Activated T-cell treated with anti-CD3 and anti-CD28 coated beads, Interleukin-2, amount 50 U/mL, for 24 hours (primary cell): ENCODE measurements at regions not wholly inside any gene's neighbourhood (a gene's known extent, or its start where the extent isn't known, plus 50 kb on each side); places are given as distances from the start of the nearest gene placed in this dataset.

Experiments used
- DNase-seq: peaks from one replicate; pipeline ENCODE4 v3.0.0-alpha.2; 2020
- H3K27ac Mint-ChIP-seq: 2 replicates; pipeline ENCODE4 v1.8.0; 2020; ENCODE audit warnings: mild to moderate bottlenecking, mixed read lengths
- H3K27me3 Mint-ChIP-seq: 2 replicates; pipeline ENCODE4 v1.8.0; 2020; ENCODE audit warnings: mixed read lengths
- H3K36me3 Mint-ChIP-seq: 2 replicates; pipeline ENCODE4 v1.8.0; 2020; ENCODE audit warnings: low read depth, mixed read lengths
- H3K4me1 Mint-ChIP-seq: 2 replicates; pipeline ENCODE4 v1.8.0; 2020; ENCODE audit warnings: low read depth, mixed read lengths
- H3K4me3 Mint-ChIP-seq: 2 replicates; pipeline ENCODE4 v1.8.0; 2020; ENCODE audit warnings: mild to moderate bottlenecking, moderate library complexity, mixed read lengths
- H3K9me3 Mint-ChIP-seq: 2 replicates; pipeline ENCODE4 v1.8.0; 2020; ENCODE audit warnings: mixed read lengths

- Mint-ChIP-seq H3K4me1 (no peaks in the 10 kb centered on the region), H3K36me3 (no peaks in the 10 kb centered on the region), H3K9me3 (peaks cover 8% of the 10 kb centered on the region), H3K27ac (no peak overlapping the region), H3K4me3 (no peak overlapping the region), H3K27me3 (no peaks in the 10 kb centered on the region)
- no peak for DNase-seq
Observed at GRCh38 chr13:58542530-58542929, 911.0 kb downstream of the PCDH17 start.

GRCh38 chr13:58547419-58547818 lies 915.9 kb downstream of the PCDH17 start:
- H3K27ac Mint-ChIP-seq = no peak overlapping the region
- no peaks in the 10 kb centered on the region for H3K27me3 Mint-ChIP-seq
- H3K9me3 Mint-ChIP-seq = no peaks in the 10 kb centered on the region
- no peak for DNase-seq
- no peak overlapping the region for H3K4me3 Mint-ChIP-seq
- H3K4me1 Mint-ChIP-seq = no peaks in the 10 kb centered on the region
- no peaks in the 10 kb centered on the region for H3K36me3 Mint-ChIP-seq

- no peak overlapping the region for H3K4me3 Mint-ChIP-seq
- H3K27ac Mint-ChIP-seq = no peak overlapping the region
- H3K9me3 Mint-ChIP-seq = peaks cover 3% of the 10 kb centered on the region
- H3K4me1 Mint-ChIP-seq = no peaks in the 10 kb centered on the region
- no peaks in the 10 kb centered on the region for H3K36me3 Mint-ChIP-seq
- no peaks in the 10 kb centered on the region for H3K27me3 Mint-ChIP-seq
- no peak for DNase-seq
Observed at GRCh38 chr13:58566176-58566575, 934.6 kb downstream of the PCDH17 start.

GRCh38 chr13:58573743-58574142 lies 942.2 kb downstream of the PCDH17 start:
- no peak overlapping the region for H3K27ac Mint-ChIP-seq
- peaks cover 18% of the 10 kb centered on the region for H3K9me3 Mint-ChIP-seq
- H3K4me1 Mint-ChIP-seq = no peaks in the 10 kb centered on the region
- H3K36me3 Mint-ChIP-seq = no peaks in the 10 kb centered on the region
- no peaks in the 10 kb centered on the region for H3K27me3 Mint-ChIP-seq
- no peak overlapping the region for H3K4me3 Mint-ChIP-seq
- DNase-seq = no peak

GRCh38 chr13:58574791-58575190 lies 943.2 kb downstream of the PCDH17 start:
- Mint-ChIP-seq H3K27me3 (no peaks in the 10 kb centered on the region), H3K9me3 (peaks cover 21% of the 10 kb centered on the region), H3K36me3 (no peaks in the 10 kb centered on the region), H3K4me3 (no peak overlapping the region), H3K4me1 (no peaks in the 10 kb centered on the region), H3K27ac (no peak overlapping the region)
- no peak for DNase-seq

- H3K27me3 Mint-ChIP-seq = no peaks in the 10 kb centered on the region
- DNase-seq = no peak
- no peak overlapping the region for H3K4me3 Mint-ChIP-seq
- no peak overlapping the region for H3K27ac Mint-ChIP-seq
- H3K9me3 Mint-ChIP-seq = peaks cover 21% of the 10 kb centered on the region
- no peaks in the 10 kb centered on the region for H3K36me3 Mint-ChIP-seq
- no peaks in the 10 kb centered on the region for H3K4me1 Mint-ChIP-seq
Observed at GRCh38 chr13:58579468-58579867, 947.9 kb downstream of the PCDH17 start.

- DNase-seq = no peak
- H3K36me3 Mint-ChIP-seq = no peaks in the 10 kb centered on the region
- peaks cover 6% of the 10 kb centered on the region for H3K9me3 Mint-ChIP-seq
- H3K4me3 Mint-ChIP-seq = no peak overlapping the region
- no peaks in the 10 kb centered on the region for H3K27me3 Mint-ChIP-seq
- no peaks in the 10 kb centered on the region for H3K4me1 Mint-ChIP-seq
- no peak overlapping the region for H3K27ac Mint-ChIP-seq
Observed at GRCh38 chr13:58583966-58584365, 952.4 kb downstream of the PCDH17 start.

- Mint-ChIP-seq H3K27ac (no peak overlapping the region), H3K4me1 (no peaks in the 10 kb centered on the region), H3K36me3 (no peaks in the 10 kb centered on the region), H3K9me3 (peaks cover 5% of the 10 kb centered on the region), H3K27me3 (no peaks in the 10 kb centered on the region), H3K4me3 (no peak overlapping the region)
- no peak for DNase-seq
Observed at GRCh38 chr13:58584610-58585009, 953.1 kb downstream of the PCDH17 start.

GRCh38 chr13:58587183-58587582 lies 955.6 kb downstream of the PCDH17 start:
- no peaks in the 10 kb centered on the region for H3K36me3 Mint-ChIP-seq
- no peak overlapping the region for H3K27ac Mint-ChIP-seq
- no peak overlapping the region for H3K4me3 Mint-ChIP-seq
- no peaks in the 10 kb centered on the region for H3K4me1 Mint-ChIP-seq
- DNase-seq = no peak
- peaks cover 7% of the 10 kb centered on the region for H3K9me3 Mint-ChIP-seq
- no peaks in the 10 kb centered on the region for H3K27me3 Mint-ChIP-seq

- no peak for DNase-seq
- no peak overlapping the region for H3K4me3 Mint-ChIP-seq
- no peaks in the 10 kb centered on the region for H3K4me1 Mint-ChIP-seq
- H3K27ac Mint-ChIP-seq = no peak overlapping the region
- peaks cover 7% of the 10 kb centered on the region for H3K9me3 Mint-ChIP-seq
- no peaks in the 10 kb centered on the region for H3K36me3 Mint-ChIP-seq
- no peaks in the 10 kb centered on the region for H3K27me3 Mint-ChIP-seq
Observed at GRCh38 chr13:58592052-58592451, 960.5 kb downstream of the PCDH17 start.

- Mint-ChIP-seq H3K9me3 (peaks cover 7% of the 10 kb centered on the region), H3K4me1 (no peaks in the 10 kb centered on the region), H3K27ac (no peak overlapping the region), H3K36me3 (no peaks in the 10 kb centered on the region), H3K4me3 (no peak overlapping the region), H3K27me3 (no peaks in the 10 kb centered on the region)
- no peak for DNase-seq
Observed at GRCh38 chr13:58592786-58593185, 961.2 kb downstream of the PCDH17 start.

- Mint-ChIP-seq H3K27ac (no peak overlapping the region), H3K4me1 (no peaks in the 10 kb centered on the region), H3K27me3 (no peaks in the 10 kb centered on the region), H3K9me3 (peaks cover 7% of the 10 kb centered on the region), H3K4me3 (no peak overlapping the region), H3K36me3 (no peaks in the 10 kb centered on the region)
- no peak for DNase-seq
Observed at GRCh38 chr13:58594747-58595600, 963.4 kb downstream of the PCDH17 start.

- DNase-seq = no peak
- H3K4me1 Mint-ChIP-seq = no peaks in the 10 kb centered on the region
Observed at GRCh38 chr13:58597552-58597951, 966.0 kb downstream of the PCDH17 start.

GRCh38 chr13:58598241-58598640 lies 966.7 kb downstream of the PCDH17 start:
- no peaks in the 10 kb centered on the region for H3K27me3 Mint-ChIP-seq
- H3K4me1 Mint-ChIP-seq = no peaks in the 10 kb centered on the region
- peaks cover 3% of the 10 kb centered on the region for H3K9me3 Mint-ChIP-seq
- H3K36me3 Mint-ChIP-seq = no peaks in the 10 kb centered on the region
- H3K4me3 Mint-ChIP-seq = no peak overlapping the region
- no peak overlapping the region for H3K27ac Mint-ChIP-seq
- DNase-seq = no peak

More at GRCh38 chr13:58597552-58597951, 966.0 kb downstream of the PCDH17 start:
- no peak overlapping the region for H3K27ac Mint-ChIP-seq
- no peaks in the 10 kb centered on the region for H3K27me3 Mint-ChIP-seq
- H3K9me3 Mint-ChIP-seq = peaks cover 3% of the 10 kb centered on the region
- H3K36me3 Mint-ChIP-seq = no peaks in the 10 kb centered on the region
- H3K4me3 Mint-ChIP-seq = no peak overlapping the region

GRCh38 chr13:58611117-58611516 lies 979.6 kb downstream of the PCDH17 start:
- Mint-ChIP-seq H3K4me1 (no peaks in the 10 kb centered on the region), H3K9me3 (peaks cover 15% of the 10 kb centered on the region)
- no peak for DNase-seq

More at GRCh38 chr13:58611117-58611516, 979.6 kb downstream of the PCDH17 start:
- Mint-ChIP-seq H3K27me3 (no peaks in the 10 kb centered on the region), H3K4me3 (no peak overlapping the region), H3K27ac (no peak overlapping the region), H3K36me3 (no peaks in the 10 kb centered on the region)
